Stimulated activated CD8-positive, alpha-beta memory T cell treated with anti-CD3 and anti-CD28 coated beads, Interleukin-15, amount 100 ng/mL, for 24 hours (primary cell): ENCODE measurements at regions not wholly inside any gene's neighbourhood (a gene's known extent, or its start where the extent isn't known, plus 50 kb on each side); places are given as distances from the start of the nearest gene placed in this dataset.

Experiments used
- DNase-seq: peaks from one replicate; pipeline ENCODE4 v3.0.0-alpha.2; 2020; ENCODE audit warnings: low read depth

- no peak for DNase-seq
Observed at GRCh38 chr15:69656271-69657030, 203.8 kb downstream of the RPLP1 start.

- DNase-seq = no peak
Observed at GRCh38 chr15:69657626-69658025, 205.0 kb downstream of the RPLP1 start.

GRCh38 chr15:69658411-69658945, 205.9 kb downstream of the RPLP1 start:
- DNase-seq = no peak

- no peak for DNase-seq
Observed at GRCh38 chr15:69659454-69660050, 206.9 kb downstream of the RPLP1 start.

GRCh38 chr15:69660114-69660513, 207.5 kb downstream of the RPLP1 start:
- DNase-seq = no peak

GRCh38 chr15:69660658-69661405, 208.2 kb downstream of the RPLP1 start:
- no peak for DNase-seq

- DNase-seq = no peak
Observed at GRCh38 chr15:69661446-69661845, 208.8 kb downstream of the RPLP1 start.

GRCh38 chr15:69661871-69662644, 209.4 kb downstream of the RPLP1 start:
- no peak for DNase-seq

GRCh38 chr15:69662645-69663000, 210.0 kb downstream of the RPLP1 start:
- DNase-seq = no peak

GRCh38 chr15:69663441-69663840, 210.8 kb downstream of the RPLP1 start:
- no peak for DNase-seq

- DNase-seq = no peak
Observed at GRCh38 chr15:69663982-69664381, 211.4 kb downstream of the RPLP1 start.

GRCh38 chr15:69664572-69665571, 212.3 kb downstream of the RPLP1 start:
- DNase-seq = no peak

GRCh38 chr15:69665641-69666111, 213.1 kb downstream of the RPLP1 start:
- DNase-seq = no peak

GRCh38 chr15:69666441-69666882, 213.8 kb downstream of the RPLP1 start:
- DNase-seq = no peak

GRCh38 chr15:69666921-69667811, 214.5 kb downstream of the RPLP1 start:
- DNase-seq = no peak

GRCh38 chr15:69668039-69668705, 215.6 kb downstream of the RPLP1 start:
- DNase-seq = no peak

GRCh38 chr15:69668963-69669362, 216.3 kb downstream of the RPLP1 start:
- no peak for DNase-seq

GRCh38 chr15:69669446-69669845, 216.8 kb downstream of the RPLP1 start:
- DNase-seq = no peak

GRCh38 chr15:69673291-69673881, 220.8 kb downstream of the RPLP1 start:
- no peak for DNase-seq
